CD14-positive monocyte (primary cell): ENCODE measurements at regions not wholly inside any gene's neighbourhood (a gene's known extent, or its start where the extent isn't known, plus 50 kb on each side); places are given as distances from the start of the nearest gene placed in this dataset.

Source experiments
- DNase-seq, 3 donors: peaks; one replicate each; pipeline ENCODE4 v3.0.0-alpha.2; 2011 to 2022
- H2AFZ ChIP-seq: 2 replicates; pipeline ENCODE4 v1.6.0; 2012; ENCODE audit warnings: mild to moderate bottlenecking, low read depth, low read length, inconsistent platforms; ENCODE audit not compliant: insufficient read depth, poor library complexity, severe bottlenecking
- H3K27ac ChIP-seq, 2 donors: 1 replicate in 1 of 2; 2 replicates in 1 of 2; pipeline ENCODE4 v1.5.1; 2012 to 2013; ENCODE audit warnings: low read length in 2 of 2, control low read depth in 1 of 2, inconsistent platforms in 1 of 2, low read depth in 1 of 2, mild to moderate bottlenecking in 1 of 2
- H3K27me3 ChIP-seq, 2 donors: one replicate each; pipeline versions ENCODE4 v1.6.0 to v1.6.1; 2011 to 2013; ENCODE audit warnings: low read length in 2 of 2; ENCODE audit not compliant: control insufficient read depth in 2 of 2, insufficient read depth in 2 of 2
- H3K36me3 ChIP-seq, 2 donors: replicated peaks in 1 of 2; 1 replicate in 1 of 2; 2 replicates in 1 of 2; pipeline versions ENCODE4 v1.5.1 to v1.6.1; 2012 to 2013; ENCODE audit warnings: low read length in 2 of 2, control low read depth in 1 of 2, inconsistent platforms in 1 of 2, mild to moderate bottlenecking in 1 of 2; ENCODE audit not compliant: insufficient read depth in 2 of 2, control insufficient read depth in 1 of 2
- H3K4me1 ChIP-seq, 2 donors: 1 replicate in 1 of 2; 2 replicates in 1 of 2; pipeline versions ENCODE4 v1.5.1 to v1.6.1; 2012 to 2013; ENCODE audit warnings: low read length in 2 of 2, control low read depth in 1 of 2, inconsistent platforms in 1 of 2, mild to moderate bottlenecking in 1 of 2, moderate library complexity in 1 of 2; ENCODE audit not compliant: insufficient read depth in 2 of 2, control insufficient read depth in 1 of 2
- H3K4me2 ChIP-seq: replicated peaks from 2 replicates; pipeline ENCODE3; 2012; ENCODE audit warnings: low read length, moderate library complexity, mild to moderate bottlenecking; ENCODE audit not compliant: poor library complexity, severe bottlenecking; ENCODE audit errors: extremely low read depth
- H3K4me3 ChIP-seq, 3 experiments: fragments of 200-600 bp in 1 of 3; sonication (generic) in 1 of 3; replicated peaks in 1 of 3; 1 replicate in 2 of 3; 2 replicates in 1 of 3; pipeline ENCODE4 v1.5.1; 2011 to 2013; ENCODE audit warnings: low read length in 3 of 3, mild to moderate bottlenecking in 3 of 3, control low read depth in 2 of 3, low read depth in 2 of 3, inconsistent platforms in 1 of 3, moderate library complexity in 1 of 3
- H3K79me2 ChIP-seq: 2 replicates; pipeline ENCODE4 v1.6.0; 2012; ENCODE audit warnings: mild to moderate bottlenecking, control low read depth, inconsistent platforms, low read length, moderate library complexity; ENCODE audit not compliant: insufficient read depth
- H3K9ac ChIP-seq: 2 replicates; pipeline ENCODE4 v1.6.0; 2017; ENCODE audit warnings: low read length, mild to moderate bottlenecking; ENCODE audit not compliant: insufficient read depth, poor library complexity, severe bottlenecking
- H3K9me3 ChIP-seq, 2 donors: replicated peaks in 1 of 2; 1 replicate in 1 of 2; 2 replicates in 1 of 2; pipeline versions ENCODE4 v1.5.1 to v1.6.1; 2012 to 2013; ENCODE audit warnings: low read length in 2 of 2, control low read depth in 1 of 2; ENCODE audit not compliant: control insufficient read depth in 1 of 2, insufficient read depth in 1 of 2
- H4K20me1 ChIP-seq: 2 replicates; pipeline ENCODE4 v1.6.0; 2012; ENCODE audit warnings: mild to moderate bottlenecking, low read length, control low read depth, moderate library complexity; ENCODE audit not compliant: insufficient read depth
- H3K27ac Mint-ChIP-seq, 7 donors: one replicate each; pipeline ENCODE4 v1.8.0; 2020; ENCODE audit warnings: mild to moderate bottlenecking in 7 of 7, mixed read lengths in 7 of 7, moderate library complexity in 6 of 7, inconsistent platforms in 2 of 7
- H3K27me3 Mint-ChIP-seq, 3 donors: one replicate each; pipeline ENCODE4 v1.8.0; 2021 to 2022; ENCODE audit warnings: low read depth in 3 of 3, mild to moderate bottlenecking in 3 of 3, mixed read lengths in 3 of 3, moderate library complexity in 3 of 3, inconsistent platforms in 1 of 3
- H3K36me3 Mint-ChIP-seq, 2 donors: one replicate each; pipeline ENCODE4 v1.8.0; 2020; ENCODE audit warnings: mixed read lengths in 2 of 2, inconsistent platforms in 1 of 2, mild to moderate bottlenecking in 1 of 2
- H3K4me1 Mint-ChIP-seq: one replicate; pipeline ENCODE4 v1.8.0; 2020; ENCODE audit warnings: mild to moderate bottlenecking, mixed read lengths
- H3K4me3 Mint-ChIP-seq, 2 donors: one replicate each; pipeline ENCODE4 v1.8.0; 2020; ENCODE audit warnings: mild to moderate bottlenecking in 2 of 2, mixed read lengths in 2 of 2, moderate library complexity in 1 of 2
- H3K9me3 Mint-ChIP-seq, 7 donors: one replicate each; pipeline ENCODE4 v1.8.0; 2020 to 2022; ENCODE audit warnings: mixed read lengths in 7 of 7, mild to moderate bottlenecking in 6 of 7, moderate library complexity in 6 of 7, inconsistent platforms in 2 of 7
- CTCF ChIP-seq: fragments of 200-600 bp; IDR thresholded peaks from one replicate; pipeline ENCODE4 v1.8.0; 2022; ENCODE audit warnings: antibody characterized with exemption, mild to moderate bottlenecking
- WGBS: methylation state at CpG from one replicate; pipeline ENCODE4 v1.1.5; 2013; ENCODE audit warnings: missing lambda C conversion rate; ENCODE audit not compliant: insufficient coverage; 5-methylcytosine and 5-hydroxymethylcytosine counted together
- intact Hi-C, 2 donors: fragments of 100-400 bp; cut with micrococcal nuclease; formaldehyde crosslinking; loops; one replicate each; pipeline versions ENCODE4 v1.15.0 to v1.15.1; 2023

- no peaks in the 10 kb centered on the region for H3K36me3 ChIP-seq
- H3K79me2 ChIP-seq = no peaks in the 10 kb centered on the region
- intact Hi-C loops = no loop called here
- DNase-seq = no peak
- no peaks in the 10 kb centered on the region for H3K27me3 ChIP-seq
- H4K20me1 ChIP-seq = no peaks in the 10 kb centered on the region
- Mint-ChIP-seq H3K36me3 (no peaks in the 10 kb centered on the region), H3K27ac (peak overlapping the region in 1 of 7 donors; percentile 16), H3K9me3 (peaks cover 0 to 2% (median 0%) of the 10 kb centered on the region in 7 donors), H3K4me3 (no peak overlapping the region), H3K4me1 (no peaks in the 10 kb centered on the region), H3K27me3 (peaks cover 7 to 12% (median 10%) of the 10 kb centered on the region in 3 donors)
- no peak overlapping the region for H3K27ac ChIP-seq
- no peak overlapping the region for H3K4me3 ChIP-seq
- peaks cover 0 to 4% of the 10 kb centered on the region in 2 donors for H3K9me3 ChIP-seq
- H3K4me2 ChIP-seq = no peak overlapping the region
- H3K9ac ChIP-seq = no peak overlapping the region
- no peak for TF ChIP-seq CTCF
- WGBS = 88% methylated on average over 4 of the region's 9 CpGs
- H2AFZ ChIP-seq = no peak overlapping the region
- no peaks in the 10 kb centered on the region for H3K4me1 ChIP-seq
Observed at GRCh38 chr20:63129376-63129965, 86.5 kb downstream of the YTHDF1 start.

- Histone ChIP-seq H3K27me3 (no peaks in the 10 kb centered on the region), H3K27ac (no peak overlapping the region), H3K4me1 (no peaks in the 10 kb centered on the region), H3K79me2 (no peaks in the 10 kb centered on the region), H2AFZ (no peak overlapping the region), H3K4me2 (no peak overlapping the region), H3K9ac (no peak overlapping the region), H3K36me3 (no peaks in the 10 kb centered on the region), H3K4me3 (no peak overlapping the region), H4K20me1 (no peaks in the 10 kb centered on the region), H3K9me3 (no peaks in the 10 kb centered on the region)
- H3K27ac Mint-ChIP-seq = peak overlapping the region in 1 of 7 donors; percentile 16
- H3K36me3 Mint-ChIP-seq = no peaks in the 10 kb centered on the region
- H3K4me1 Mint-ChIP-seq = no peaks in the 10 kb centered on the region
- DNase-seq = no peak
- peaks cover 7 to 12% (median 10%) of the 10 kb centered on the region in 3 donors for H3K27me3 Mint-ChIP-seq
- 90% methylated on average over 17 of the region's 17 CpGs for WGBS
- intact Hi-C loops = no loop called here
- H3K9me3 Mint-ChIP-seq = peaks cover 0 to 2% (median 0%) of the 10 kb centered on the region in 7 donors
- TF ChIP-seq CTCF = no peak
- no peak overlapping the region for H3K4me3 Mint-ChIP-seq
Observed at GRCh38 chr20:63128956-63129355, 87.0 kb downstream of the YTHDF1 start.
